Vagina (tissue), 2 donors: ENCODE measurements at regions not wholly inside any gene's neighbourhood (a gene's known extent, or its start where the extent isn't known, plus 50 kb on each side); places are given as distances from the start of the nearest gene placed in this dataset.

ENCODE experiments used
- DNase-seq, 2 donors: peaks; one replicate each; pipeline ENCODE4 v3.0.0-alpha.2; 2017; ENCODE audit errors: extremely low spot score in 2 of 2
- H3K27ac ChIP-seq: fragments of 200-600 bp; sonication (generic); one replicate; pipeline ENCODE4 v1.5.1; 2019
- H3K27me3 ChIP-seq: fragments of 200-600 bp; sonication (generic); one replicate; pipeline ENCODE4 v1.5.1; 2019
- H3K36me3 ChIP-seq, 2 donors: fragments of 200-600 bp; sonication (generic); one replicate each; pipeline ENCODE4 v1.5.1; 2017 to 2019
- H3K4me1 ChIP-seq: fragments of 200-600 bp; sonication (generic); one replicate; pipeline ENCODE4 v1.5.1; 2019
- H3K4me3 ChIP-seq, 2 donors: fragments of 200-600 bp; sonication (generic); 1 replicate in 1 of 2; 2 replicates in 1 of 2; pipeline ENCODE4 v1.5.1; 2016 to 2019
- H3K9me3 ChIP-seq: fragments of 200-600 bp; sonication (generic); one replicate; pipeline ENCODE4 v1.5.1; 2019
- CTCF ChIP-seq, 3 experiments: fragments of 450-650 bp in 2 of 3; fragments of 200-600 bp in 1 of 3; sonication (generic) in 1 of 3; IDR thresholded peaks; one replicate each; pipeline ENCODE4 v1.5.1; 2017 to 2019; ENCODE audit warnings: antibody characterized with exemption in 3 of 3, mild to moderate bottlenecking in 2 of 3, moderate library complexity in 2 of 3
- POLR2A ChIP-seq, 2 donors: fragments of 450-650 bp; IDR thresholded peaks; one replicate each; pipeline ENCODE4 v1.6.1; 2017; ENCODE audit warnings: antibody characterized with exemption in 2 of 2, mild to moderate bottlenecking in 2 of 2, moderate library complexity in 2 of 2
- POLR2AphosphoS5 ChIP-seq, 2 donors: sonication (generic); formaldehyde crosslinking; IDR thresholded peaks; one replicate each; pipeline ENCODE4 v1.9.0; 2017; ENCODE audit warnings: antibody characterized with exemption in 2 of 2, mild to moderate bottlenecking in 2 of 2, low read depth in 1 of 2; ENCODE audit not compliant: insufficient read depth in 1 of 2
- intact Hi-C: fragments of 100-400 bp; cut with DNase I; formaldehyde crosslinking; loops from one replicate; pipeline ENCODE4 v1.15.1; 2023

- Histone ChIP-seq H3K36me3 (no peaks in the 10 kb centered on the region), H3K4me3 (no peak overlapping the region), H3K9me3 (no peaks in the 10 kb centered on the region), H3K27ac (no peak overlapping the region), H3K27me3 (no peaks in the 10 kb centered on the region), H3K4me1 (no peaks in the 10 kb centered on the region)
- no peak for DNase-seq
- intact Hi-C loops: no loop called here
- TF ChIP-seq POLR2AphosphoS5 (IDR thresholded peaks at IDR 0.05; ENCODE audit: insufficient read depth in 1 of 2, low read depth in 1 of 2) (no peak), POLR2A (IDR thresholded peaks at IDR 0.05) (no peak), CTCF (IDR thresholded peaks at IDR 0.05) (no peak)
Measured at GRCh38 chr10:109287858-109288257, 635.5 kb downstream of the XPNPEP1 start.

GRCh38 chr10:109282510-109282909 is 640.8 kb downstream of the XPNPEP1 start:
- Histone ChIP-seq H3K27me3 (no peaks in the 10 kb centered on the region), H3K36me3 (no peaks in the 10 kb centered on the region), H3K4me3 (no peak overlapping the region), H3K9me3 (no peaks in the 10 kb centered on the region), H3K27ac (no peak overlapping the region), H3K4me1 (no peaks in the 10 kb centered on the region)
- intact Hi-C loops: no loop called here
- DNase-seq: no peak
- TF ChIP-seq CTCF (IDR thresholded peaks at IDR 0.05) (no peak), POLR2AphosphoS5 (IDR thresholded peaks at IDR 0.05; ENCODE audit: insufficient read depth in 1 of 2, low read depth in 1 of 2) (no peak), POLR2A (IDR thresholded peaks at IDR 0.05) (no peak)

- Histone ChIP-seq H3K9me3 (no peaks in the 10 kb centered on the region), H3K4me3 (no peak overlapping the region), H3K4me1 (no peaks in the 10 kb centered on the region), H3K36me3 (no peaks in the 10 kb centered on the region), H3K27ac (no peak overlapping the region), H3K27me3 (no peaks in the 10 kb centered on the region)
- intact Hi-C loops: no loop called here
- no peak for DNase-seq
- TF ChIP-seq POLR2AphosphoS5 (IDR thresholded peaks at IDR 0.05; ENCODE audit: insufficient read depth in 1 of 2, low read depth in 1 of 2): no peak
- no peak for TF ChIP-seq POLR2A (IDR thresholded peaks at IDR 0.05)
- TF ChIP-seq CTCF (IDR thresholded peaks at IDR 0.05): no peak
Measured at GRCh38 chr10:109281347-109281746, 642.0 kb downstream of the XPNPEP1 start.

GRCh38 chr10:109280837-109281236 is 642.5 kb downstream of the XPNPEP1 start:
- Histone ChIP-seq H3K9me3 (no peaks in the 10 kb centered on the region), H3K4me3 (no peak overlapping the region), H3K36me3 (no peaks in the 10 kb centered on the region), H3K27me3 (no peaks in the 10 kb centered on the region), H3K27ac (no peak overlapping the region), H3K4me1 (no peaks in the 10 kb centered on the region)
- TF ChIP-seq POLR2AphosphoS5 (IDR thresholded peaks at IDR 0.05; ENCODE audit: insufficient read depth in 1 of 2, low read depth in 1 of 2) (no peak), CTCF (IDR thresholded peaks at IDR 0.05) (no peak), POLR2A (IDR thresholded peaks at IDR 0.05) (no peak)
- intact Hi-C loops: no loop called here
- DNase-seq: no peak

GRCh38 chr10:109277456-109277855 is 645.9 kb downstream of the XPNPEP1 start:
- no peak overlapping the region for H3K27ac ChIP-seq
- intact Hi-C loops: no loop called here

More at GRCh38 chr10:109277456-109277855, 645.9 kb downstream of the XPNPEP1 start:
- H3K9me3 ChIP-seq: no peaks in the 10 kb centered on the region
- H3K4me1 ChIP-seq: no peaks in the 10 kb centered on the region
- DNase-seq: no peak
- H3K4me3 ChIP-seq: no peak overlapping the region
- H3K27me3 ChIP-seq: no peaks in the 10 kb centered on the region
- no peaks in the 10 kb centered on the region for H3K36me3 ChIP-seq
- TF ChIP-seq POLR2A (IDR thresholded peaks at IDR 0.05) (no peak), POLR2AphosphoS5 (IDR thresholded peaks at IDR 0.05; ENCODE audit: insufficient read depth in 1 of 2, low read depth in 1 of 2) (no peak), CTCF (IDR thresholded peaks at IDR 0.05) (no peak)
